ENCODE measurements at regions not wholly inside any gene's neighbourhood (a gene's known extent, or its start where the extent isn't known, plus 50 kb on each side); places are given as distances from the start of the nearest gene placed in this dataset.

GRCh38 chr1:172954476-172955150 is 96.1 kb downstream of the TNFSF18 start:
- no peak overlapping the region for H3K27ac Mint-ChIP-seq (ENCODE audit: unreplicated experiment)
- Histone ChIP-seq H3K9me3 (no peaks in the 10 kb centered on the region), H3K4me3 (ENCODE audit: low read depth, low read length) (no peak overlapping the region), H3K4me1 (peaks cover 28% of the 10 kb centered on the region), H3K36me3 (ENCODE audit: control insufficient read depth, insufficient read depth, low read length) (no peaks in the 10 kb centered on the region), H3K27me3 (replicated peaks; ENCODE audit: control insufficient read depth, insufficient read depth, low read length) (no peaks in the 10 kb centered on the region)
- POLR2A ChIA-PET, result no interaction called here
- H3K4me1 Mint-ChIP-seq (ENCODE audit: low read depth, unreplicated experiment), result peaks cover 21% of the 10 kb centered on the region
- H3K27me3 Mint-ChIP-seq (ENCODE audit: insufficient read depth, unreplicated experiment), result no peaks in the 10 kb centered on the region
- intact Hi-C loops (cut with micrococcal nuclease; ENCODE audit: unreplicated experiment), result no loop called here
- no peaks in the 10 kb centered on the region for H3K36me3 Mint-ChIP-seq (ENCODE audit: insufficient read depth, unreplicated experiment)
- BruUV-seq (replicated peaks), result no TSS peak
- DNase-seq, result no peak
- TF ChIP-seq CTCF (IDR thresholded peaks at IDR 0.05; ENCODE audit: insufficient read depth in 1 of 2, low read depth in 1 of 2, low read length in 1 of 2, severe bottlenecking in 1 of 2, unreplicated experiment in 1 of 2), result no peak
- CTCF ChIA-PET, result no interaction called here
- no peaks in the 10 kb centered on the region for H3K9me3 Mint-ChIP-seq (ENCODE audit: unreplicated experiment)
- no peak overlapping the region for H3K4me3 Mint-ChIP-seq (ENCODE audit: unreplicated experiment)

GRCh38 chr1:172955161-172955815 is 95.5 kb downstream of the TNFSF18 start:
- no peak overlapping the region for H3K4me3 Mint-ChIP-seq (ENCODE audit: unreplicated experiment)
- DNase-seq, result no peak
- no peaks in the 10 kb centered on the region for H3K36me3 ChIP-seq (ENCODE audit: control insufficient read depth, insufficient read depth, low read length)
- H3K4me1 Mint-ChIP-seq (ENCODE audit: low read depth, unreplicated experiment), result peaks cover 24% of the 10 kb centered on the region
- no peaks in the 10 kb centered on the region for H3K27me3 ChIP-seq (replicated peaks; ENCODE audit: control insufficient read depth, insufficient read depth, low read length)
- intact Hi-C loops (cut with micrococcal nuclease; ENCODE audit: unreplicated experiment), result no loop called here
- H3K36me3 Mint-ChIP-seq (ENCODE audit: insufficient read depth, unreplicated experiment), result no peaks in the 10 kb centered on the region
- ChIA-PET POLR2A (no interaction called here), CTCF (no interaction called here)
- H3K27ac Mint-ChIP-seq (ENCODE audit: unreplicated experiment), result no peak overlapping the region
- no peaks in the 10 kb centered on the region for H3K27me3 Mint-ChIP-seq (ENCODE audit: insufficient read depth, unreplicated experiment)
- peaks cover 27% of the 10 kb centered on the region for H3K4me1 ChIP-seq
- no peaks in the 10 kb centered on the region for H3K9me3 Mint-ChIP-seq (ENCODE audit: unreplicated experiment)
- BruUV-seq (replicated peaks), result no TSS peak
- H3K4me3 ChIP-seq (ENCODE audit: low read depth, low read length), result no peak overlapping the region
- TF ChIP-seq CTCF (IDR thresholded peaks at IDR 0.05; ENCODE audit: insufficient read depth in 1 of 2, low read depth in 1 of 2, low read length in 1 of 2, severe bottlenecking in 1 of 2, unreplicated experiment in 1 of 2), result no peak
- no peaks in the 10 kb centered on the region for H3K9me3 ChIP-seq

- intact Hi-C loops (cut with micrococcal nuclease; ENCODE audit: unreplicated experiment), result no loop called here
- no TSS peak for BruUV-seq (replicated peaks)
- Mint-ChIP-seq H3K4me1 (ENCODE audit: low read depth, unreplicated experiment) (peaks cover 16% of the 10 kb centered on the region), H3K4me3 (ENCODE audit: unreplicated experiment) (no peak overlapping the region), H3K36me3 (ENCODE audit: insufficient read depth, unreplicated experiment) (no peaks in the 10 kb centered on the region), H3K27ac (ENCODE audit: unreplicated experiment) (no peak overlapping the region), H3K9me3 (ENCODE audit: unreplicated experiment) (no peaks in the 10 kb centered on the region), H3K27me3 (ENCODE audit: insufficient read depth, unreplicated experiment) (no peaks in the 10 kb centered on the region)
- no peak overlapping the region for H3K4me3 ChIP-seq (ENCODE audit: low read depth, low read length)
- no peaks in the 10 kb centered on the region; the same call in 1 of the 2 replicates for H3K9me3 ChIP-seq
- POLR2A ChIA-PET, result no interaction called here
- no peak for TF ChIP-seq CTCF (IDR thresholded peaks at IDR 0.05; ENCODE audit: insufficient read depth in 1 of 2, low read depth in 1 of 2, low read length in 1 of 2, severe bottlenecking in 1 of 2, unreplicated experiment in 1 of 2)
- no peaks in the 10 kb centered on the region for H3K27me3 ChIP-seq (replicated peaks; ENCODE audit: control insufficient read depth, insufficient read depth, low read length)
- peaks cover 11% of the 10 kb centered on the region for H3K4me1 ChIP-seq
- H3K36me3 ChIP-seq (ENCODE audit: control insufficient read depth, insufficient read depth, low read length), result no peaks in the 10 kb centered on the region
- CTCF ChIA-PET, result no interaction called here
- DNase-seq, result no peak
Measured at GRCh38 chr1:172956871-172957270, 93.9 kb downstream of the TNFSF18 start.

Data from Caco-2 (cell line).